ENCODE measurements at regions not wholly inside any gene's neighbourhood (a gene's known extent, or its start where the extent isn't known, plus 50 kb on each side); places are given as distances from the start of the nearest gene placed in this dataset.
"Not testable (repeated sequence)": the region's sequence is repeated elsewhere in the genome, so short reads cannot be mapped to it uniquely, and the experiment has no call there.

DNA sequence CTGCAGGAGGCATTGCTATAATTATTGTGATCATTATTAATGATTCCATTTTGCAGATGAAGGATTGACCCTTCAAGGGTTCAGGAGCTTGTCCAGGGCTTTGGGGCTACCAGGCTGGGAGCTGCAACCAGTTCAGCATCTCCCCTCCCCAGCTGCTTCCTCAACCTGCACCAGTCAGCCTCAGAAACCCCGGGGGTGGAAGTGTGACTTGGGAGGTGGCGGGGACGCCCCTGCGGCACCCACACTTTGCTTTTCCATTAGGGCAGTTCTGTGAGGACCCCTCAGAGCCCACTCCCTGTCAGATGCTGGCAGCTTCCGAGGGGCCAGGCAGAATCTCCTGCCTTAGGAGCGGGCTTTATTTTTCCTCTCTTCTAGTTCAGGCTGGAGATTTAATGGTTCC, 85.6 kb downstream of the OLFM1 start:
- Mint-ChIP-seq H3K27me3 (peaks cover 53% of the 10 kb centered on the region), H3K9me3 (no peaks in the 10 kb centered on the region), H3K27ac (no peak overlapping the region), H3K4me3 (no peak overlapping the region), H3K36me3 (no peaks in the 10 kb centered on the region), H3K4me1 (ENCODE audit: unreplicated experiment) (no peaks in the 10 kb centered on the region)
- TF ChIP-seq, protein P1, sequence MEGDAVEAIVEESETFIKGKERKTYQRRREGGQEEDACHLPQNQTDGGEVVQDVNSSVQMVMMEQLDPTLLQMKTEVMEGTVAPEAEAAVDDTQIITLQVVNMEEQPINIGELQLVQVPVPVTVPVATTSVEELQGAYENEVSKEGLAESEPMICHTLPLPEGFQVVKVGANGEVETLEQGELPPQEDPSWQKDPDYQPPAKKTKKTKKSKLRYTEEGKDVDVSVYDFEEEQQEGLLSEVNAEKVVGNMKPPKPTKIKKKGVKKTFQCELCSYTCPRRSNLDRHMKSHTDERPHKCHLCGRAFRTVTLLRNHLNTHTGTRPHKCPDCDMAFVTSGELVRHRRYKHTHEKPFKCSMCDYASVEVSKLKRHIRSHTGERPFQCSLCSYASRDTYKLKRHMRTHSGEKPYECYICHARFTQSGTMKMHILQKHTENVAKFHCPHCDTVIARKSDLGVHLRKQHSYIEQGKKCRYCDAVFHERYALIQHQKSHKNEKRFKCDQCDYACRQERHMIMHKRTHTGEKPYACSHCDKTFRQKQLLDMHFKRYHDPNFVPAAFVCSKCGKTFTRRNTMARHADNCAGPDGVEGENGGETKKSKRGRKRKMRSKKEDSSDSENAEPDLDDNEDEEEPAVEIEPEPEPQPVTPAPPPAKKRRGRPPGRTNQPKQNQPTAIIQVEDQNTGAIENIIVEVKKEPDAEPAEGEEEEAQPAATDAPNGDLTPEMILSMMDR (conservative IDR thresholded peaks at IDR 0.05) = no peak
- DNase-seq (ENCODE audit: extremely low spot score, unreplicated experiment) = no peak

DNA sequence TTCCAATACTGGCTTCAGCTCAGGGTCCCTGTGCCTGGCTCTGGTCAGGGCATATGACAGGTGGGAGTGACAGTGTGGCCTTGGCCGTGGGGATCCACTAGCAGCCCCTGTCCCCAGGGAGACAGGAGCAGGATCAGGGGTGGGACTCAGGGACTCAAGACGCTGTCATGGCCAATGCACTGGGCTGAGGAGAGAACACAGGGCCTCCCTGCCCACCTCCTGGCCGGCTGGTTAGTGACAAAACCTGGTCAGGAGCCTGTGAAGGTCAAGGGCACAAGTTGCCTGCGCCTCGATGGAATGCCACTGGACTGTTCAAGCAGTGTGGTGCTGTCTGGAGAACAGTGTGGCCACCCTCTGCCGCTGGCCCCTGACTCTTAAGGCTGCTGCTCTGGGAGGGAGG, 86.8 kb downstream of the OLFM1 start:
- Mint-ChIP-seq H3K4me3 (no peak overlapping the region), H3K27ac (no peak overlapping the region), H3K36me3 (no peaks in the 10 kb centered on the region), H3K27me3 (peaks cover 45% of the 10 kb centered on the region), H3K9me3 (no peaks in the 10 kb centered on the region), H3K4me1 (ENCODE audit: unreplicated experiment) (no peaks in the 10 kb centered on the region)
- TF ChIP-seq, protein P1 (conservative IDR thresholded peaks at IDR 0.05) = no peak
- no peak for DNase-seq (ENCODE audit: extremely low spot score, unreplicated experiment)

DNA sequence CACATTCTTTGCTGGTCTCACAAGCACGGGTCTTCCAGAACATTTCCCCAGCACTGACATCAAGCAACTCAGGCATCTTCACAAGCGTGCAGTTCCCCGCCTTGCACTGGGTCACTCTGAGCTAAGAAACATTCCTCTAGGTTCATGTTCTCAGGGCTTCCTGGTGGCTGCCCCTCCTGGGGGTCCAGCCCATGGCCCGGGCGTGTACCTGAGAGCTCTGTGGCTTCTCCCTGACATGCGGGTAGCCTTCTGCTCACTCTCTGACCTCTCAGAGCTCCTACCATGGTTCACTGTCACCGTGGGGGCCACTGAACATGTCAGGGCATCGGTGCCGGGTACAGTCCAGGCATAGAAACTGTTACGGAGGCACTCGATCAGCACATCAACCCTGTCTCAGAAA, 87.5 kb downstream of the OLFM1 start:
- Mint-ChIP-seq H3K9me3 (no peaks in the 10 kb centered on the region), H3K36me3 (no peaks in the 10 kb centered on the region), H3K27me3 (peaks cover 38% of the 10 kb centered on the region)

DNA sequence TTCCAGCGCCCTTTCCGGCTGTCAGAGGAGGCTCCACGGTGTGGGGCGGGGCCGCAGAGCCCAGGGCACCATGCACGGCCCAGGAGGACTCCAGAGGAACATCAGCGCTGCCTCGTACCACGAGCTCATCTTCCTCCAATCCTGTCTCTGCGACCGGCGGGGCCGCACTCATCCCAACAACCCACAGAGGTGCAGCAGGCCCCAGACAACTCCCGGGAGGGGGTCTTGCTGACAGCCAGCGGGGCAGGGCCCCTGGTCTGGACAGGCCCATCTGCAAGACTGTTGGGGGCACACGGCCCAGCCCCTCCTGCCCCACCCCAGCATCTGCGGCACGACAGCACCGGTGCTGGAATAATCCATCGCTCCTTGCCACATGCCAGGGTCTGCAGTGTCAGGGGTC, 88.8 kb downstream of the OLFM1 start:
- Mint-ChIP-seq H3K4me1 (ENCODE audit: unreplicated experiment) (no peaks in the 10 kb centered on the region), H3K36me3 (no peaks in the 10 kb centered on the region), H3K27me3 (peaks cover 41% of the 10 kb centered on the region), H3K9me3 (no peaks in the 10 kb centered on the region), H3K27ac (no peak overlapping the region), H3K4me3 (no peak overlapping the region)
- DNase-seq (ENCODE audit: extremely low spot score, unreplicated experiment) = no peak
- TF ChIP-seq, protein P1 (conservative IDR thresholded peaks at IDR 0.05) = no peak

More for the DNA sequence above, 87.5 kb downstream of the OLFM1 start:
- TF ChIP-seq, protein P1 (conservative IDR thresholded peaks at IDR 0.05) = no peak
- DNase-seq (ENCODE audit: extremely low spot score, unreplicated experiment) = no peak
- Mint-ChIP-seq H3K4me1 (ENCODE audit: unreplicated experiment) (no peaks in the 10 kb centered on the region), H3K4me3 (no peak overlapping the region), H3K27ac (no peak overlapping the region)

DNA sequence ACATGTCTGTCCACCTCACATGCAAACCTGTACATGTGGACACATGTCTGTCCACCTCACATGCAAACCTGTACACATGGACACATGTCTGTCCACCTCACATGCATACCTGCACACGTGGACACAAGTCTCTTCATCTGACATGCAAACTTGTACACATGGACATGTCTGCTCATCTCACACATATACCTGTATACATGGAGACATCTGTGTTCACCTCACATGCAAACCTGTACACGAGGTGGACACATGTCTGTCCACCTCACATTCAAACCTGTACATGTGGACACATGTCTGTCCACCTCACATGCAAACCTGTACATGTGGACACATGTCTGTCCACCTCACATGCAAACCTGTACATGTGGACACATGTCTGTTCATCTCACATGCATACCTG, 90.1 kb downstream of the OLFM1 start:
- H3K27ac Mint-ChIP-seq; DNase-seq (ENCODE audit: extremely low spot score, unreplicated experiment); H3K4me3 Mint-ChIP-seq; H3K9me3 Mint-ChIP-seq; H3K4me1 Mint-ChIP-seq (ENCODE audit: unreplicated experiment); H3K36me3 Mint-ChIP-seq: not testable (repeated sequence)
- H3K27me3 Mint-ChIP-seq = peaks cover 44% of the 10 kb centered on the region

DNA sequence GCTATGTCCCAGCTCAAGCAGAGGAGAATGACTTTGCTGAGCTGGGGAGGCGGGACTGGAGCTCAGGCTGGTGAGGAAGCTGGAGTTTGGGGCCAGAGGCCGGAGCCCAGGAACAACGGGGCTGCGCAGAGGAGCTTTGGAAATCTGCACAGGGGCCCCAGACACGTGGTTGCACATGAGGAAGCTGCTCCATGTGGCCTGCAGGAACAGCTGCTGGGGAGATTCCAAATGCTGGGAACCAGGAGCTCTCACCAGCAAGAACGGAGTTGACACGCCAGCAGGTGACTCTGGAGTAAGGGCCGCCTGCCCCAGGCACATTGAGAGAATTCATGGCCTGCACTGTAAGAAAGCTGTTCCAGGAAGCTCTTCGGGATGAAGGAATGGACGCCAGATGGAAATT, 91.0 kb downstream of the OLFM1 start:
- Mint-ChIP-seq H3K27ac (no peak overlapping the region), H3K27me3 (peaks cover 47% of the 10 kb centered on the region), H3K9me3 (no peaks in the 10 kb centered on the region), H3K36me3 (no peaks in the 10 kb centered on the region), H3K4me3 (no peak overlapping the region), H3K4me1 (ENCODE audit: unreplicated experiment) (no peaks in the 10 kb centered on the region)
- no peak for DNase-seq (ENCODE audit: extremely low spot score, unreplicated experiment)
- TF ChIP-seq, protein P1 (conservative IDR thresholded peaks at IDR 0.05) = no peak

Data from type B pancreatic cell (in vitro differentiated cells).